Mesenchymal stem cell (in vitro differentiated cells and primary cell): ENCODE measurements at regions not wholly inside any gene's neighbourhood (a gene's known extent, or its start where the extent isn't known, plus 50 kb on each side); places are given as distances from the start of the nearest gene placed in this dataset.

Experiments
- DNase-seq: peaks from one replicate; pipeline ENCODE4 v3.0.0-alpha.2; 2013
- H2AFZ ChIP-seq: one replicate; pipeline ENCODE4 v1.6.1; 2013; ENCODE audit warnings: low read depth, mild to moderate bottlenecking, control low read depth, inconsistent platforms, low read length, moderate library complexity
- H2AK5ac ChIP-seq: 2 replicates; pipeline ENCODE4 v1.6.1; 2013; ENCODE audit warnings: low read length, moderate library complexity, mild to moderate bottlenecking, inconsistent platforms; ENCODE audit not compliant: severe bottlenecking
- H2BK120ac ChIP-seq: one replicate; pipeline ENCODE4 v1.6.1; 2013; ENCODE audit warnings: low read depth, mild to moderate bottlenecking, inconsistent platforms, low read length, moderate library complexity
- H2BK12ac ChIP-seq, 2 experiments: one replicate each; pipeline ENCODE4 v1.6.1; 2013; ENCODE audit warnings: inconsistent platforms in 2 of 2, low read length in 2 of 2, mild to moderate bottlenecking in 2 of 2, moderate library complexity in 2 of 2, control low read depth in 1 of 2
- H2BK15ac ChIP-seq: one replicate; pipeline ENCODE4 v1.6.1; 2013; ENCODE audit warnings: mild to moderate bottlenecking, low read depth, inconsistent platforms; ENCODE audit not compliant: poor library complexity, severe bottlenecking
- H2BK5ac ChIP-seq: 2 replicates; pipeline ENCODE4 v1.6.1; 2013; ENCODE audit warnings: low read depth, mild to moderate bottlenecking, low read length, control low read depth, inconsistent platforms; ENCODE audit not compliant: poor library complexity, severe bottlenecking
- H3K14ac ChIP-seq, 2 experiments: one replicate each; pipeline ENCODE4 v1.6.1; 2013; ENCODE audit warnings: inconsistent platforms in 2 of 2, low read length in 2 of 2, control low read depth in 1 of 2, mild to moderate bottlenecking in 1 of 2, moderate library complexity in 1 of 2
- H3K18ac ChIP-seq, 2 experiments: one replicate each; pipeline ENCODE4 v1.6.1; 2013; ENCODE audit warnings: inconsistent platforms in 2 of 2, low read length in 2 of 2, control low read depth in 1 of 2, low read depth in 1 of 2, mild to moderate bottlenecking in 1 of 2
- H3K23ac ChIP-seq, 2 experiments: one replicate each; pipeline ENCODE4 v1.6.1; 2013; ENCODE audit warnings: inconsistent platforms in 2 of 2, low read length in 2 of 2, mild to moderate bottlenecking in 2 of 2, moderate library complexity in 2 of 2, control low read depth in 1 of 2
- H3K27ac ChIP-seq: 2 replicates; pipeline ENCODE4 v1.5.1; 2013; ENCODE audit warnings: mild to moderate bottlenecking, moderate library complexity, low read length, control low read depth, inconsistent platforms; ENCODE audit not compliant: poor library complexity, severe bottlenecking
- H3K27me3 ChIP-seq, 2 experiments: 2 replicates each; pipeline versions ENCODE4 v1.6.1 to v1.7.0; 2013; ENCODE audit warnings: low read length in 2 of 2, mild to moderate bottlenecking in 2 of 2, moderate library complexity in 2 of 2, control low read depth in 1 of 2, inconsistent platforms in 1 of 2; ENCODE audit not compliant: control insufficient read depth in 1 of 2, insufficient read depth in 1 of 2
- H3K36me3 ChIP-seq, 2 experiments: 2 replicates each; pipeline versions ENCODE4 v1.6.1 to v1.7.0; 2013; ENCODE audit warnings: low read length in 2 of 2, control low read depth in 1 of 2, inconsistent platforms in 1 of 2, low read depth in 1 of 2, mild to moderate bottlenecking in 1 of 2; ENCODE audit not compliant: insufficient read depth in 2 of 2, control insufficient read depth in 1 of 2
- H3K4ac ChIP-seq, 2 experiments: one replicate each; pipeline ENCODE4 v1.6.1; 2013; ENCODE audit warnings: inconsistent platforms in 2 of 2, low read length in 2 of 2, mild to moderate bottlenecking in 2 of 2, moderate library complexity in 2 of 2, control low read depth in 1 of 2, low read depth in 1 of 2
- H3K4me1 ChIP-seq: 2 replicates; pipeline ENCODE4 v1.6.1; 2013; ENCODE audit warnings: low read depth, low read length, control low read depth; ENCODE audit not compliant: control insufficient read depth, insufficient read depth
- H3K4me2 ChIP-seq: 2 replicates; pipeline ENCODE4 v1.6.1; 2013; ENCODE audit warnings: low read length, mild to moderate bottlenecking, inconsistent platforms; ENCODE audit not compliant: poor library complexity, severe bottlenecking
- H3K4me3 ChIP-seq, 2 experiments: 2 replicates each; pipeline versions ENCODE4 v1.5.1 to v1.7.0; 2013; ENCODE audit warnings: low read length in 2 of 2, mild to moderate bottlenecking in 2 of 2, control low read depth in 1 of 2, low read depth in 1 of 2; ENCODE audit not compliant: insufficient read depth in 1 of 2
- H3K79me1 ChIP-seq: replicated peaks from 2 replicates; pipeline ENCODE4 v1.6.1; 2013; ENCODE audit warnings: mild to moderate bottlenecking, control low read depth, low read length, inconsistent platforms; ENCODE audit not compliant: poor library complexity, severe bottlenecking
- H3K9ac ChIP-seq: 2 replicates; pipeline ENCODE4 v1.7.0; 2013; ENCODE audit warnings: mild to moderate bottlenecking, low read length, moderate library complexity
- H3K9me3 ChIP-seq: 2 replicates; pipeline ENCODE4 v1.7.0; 2013; ENCODE audit warnings: mild to moderate bottlenecking, low read length; ENCODE audit not compliant: control insufficient read depth
- H4K8ac ChIP-seq: one replicate; pipeline ENCODE4 v1.6.1; 2013; ENCODE audit warnings: inconsistent platforms, mild to moderate bottlenecking, low read length, moderate library complexity
- H4K91ac ChIP-seq: one replicate; pipeline ENCODE4 v1.6.1; 2013; ENCODE audit warnings: mild to moderate bottlenecking, low read length, inconsistent platforms
- WGBS: methylation state at CpG from one replicate; pipeline ENCODE4 v1.1.7; 2013; ENCODE audit warnings: mixed read lengths; 5-methylcytosine and 5-hydroxymethylcytosine counted together

DNA sequence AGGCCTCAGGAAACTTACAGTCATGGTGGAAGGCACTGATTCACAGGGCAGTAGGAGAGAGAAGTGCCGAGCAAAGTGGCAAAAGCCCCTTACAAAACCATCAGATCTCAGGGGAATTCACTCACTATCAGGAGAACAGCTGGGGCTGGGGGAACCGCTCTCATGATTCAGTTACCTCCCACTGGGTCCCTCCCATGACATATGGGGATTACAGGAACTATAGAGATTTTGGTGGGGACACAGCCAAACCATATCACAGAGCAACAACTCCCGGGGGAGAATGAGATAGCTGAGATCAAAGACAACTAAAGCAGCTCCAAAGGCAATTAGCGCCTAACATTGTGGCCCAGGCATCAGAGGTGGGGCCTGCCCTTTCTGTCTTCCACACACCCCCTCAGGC is 85.4 kb upstream of the VOPP1 start:
- H2BK120ac ChIP-seq = no peak overlapping the region
- WGBS = 41% methylated on average over 3 of the region's 4 CpGs
- no peak overlapping the region for H3K27ac ChIP-seq
- H3K14ac ChIP-seq = no peak overlapping the region
- no peak overlapping the region for H4K91ac ChIP-seq
- no peak overlapping the region for H2BK12ac ChIP-seq
- no peak for DNase-seq
- no peak overlapping the region for H3K4ac ChIP-seq
- H3K4me1 ChIP-seq = no peaks in the 10 kb centered on the region
- no peak overlapping the region for H3K4me2 ChIP-seq
- H2BK5ac ChIP-seq = no peak overlapping the region
- no peak overlapping the region for H2AK5ac ChIP-seq
- H3K79me1 ChIP-seq = no peaks in the 10 kb centered on the region
- no peak overlapping the region for H4K8ac ChIP-seq
- no peak overlapping the region for H3K23ac ChIP-seq
- H3K4me3 ChIP-seq = no peak overlapping the region
- H2BK15ac ChIP-seq = no peak overlapping the region
- H2AFZ ChIP-seq = no peak overlapping the region
- no peak overlapping the region for H3K9ac ChIP-seq
- no peaks in the 10 kb centered on the region for H3K9me3 ChIP-seq
- no peaks in the 10 kb centered on the region for H3K36me3 ChIP-seq
- H3K27me3 ChIP-seq = no peaks in the 10 kb centered on the region
- no peak overlapping the region for H3K18ac ChIP-seq

DNA sequence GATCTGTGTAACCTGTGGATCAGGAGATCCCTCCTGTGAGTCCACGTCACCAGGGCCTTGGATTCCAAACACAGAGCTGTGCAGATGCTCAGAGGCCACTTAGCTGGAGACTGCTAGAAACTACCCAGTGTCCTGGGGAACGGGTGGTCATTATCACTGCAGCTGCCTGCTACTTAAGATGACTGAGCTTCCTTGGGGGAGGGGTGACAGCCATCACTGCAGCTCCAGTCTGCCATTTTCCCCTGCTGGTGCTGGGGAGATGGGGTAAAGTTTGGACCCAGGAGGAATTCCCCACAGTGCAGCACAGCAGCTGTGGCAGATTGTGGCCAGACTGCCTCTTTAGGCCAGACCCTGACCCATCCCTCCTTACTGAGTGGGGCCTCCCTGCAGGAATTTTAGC is 78.8 kb upstream of the VOPP1 start:
- no peak overlapping the region for H2AK5ac ChIP-seq
- no peak overlapping the region for H2BK5ac ChIP-seq
- peaks cover 3 to 14% of the 10 kb centered on the region in 2 experiments for H3K27me3 ChIP-seq
- no peak overlapping the region for H2BK120ac ChIP-seq
- H3K14ac ChIP-seq = no peak overlapping the region
- 48% methylated on average over 2 of the region's 2 CpGs for WGBS
- no peak overlapping the region for H3K18ac ChIP-seq
- no peak overlapping the region for H4K91ac ChIP-seq
- H3K79me1 ChIP-seq = no peaks in the 10 kb centered on the region
- H2BK15ac ChIP-seq = no peak overlapping the region
- H2AFZ ChIP-seq = no peak overlapping the region
- H3K9ac ChIP-seq = no peak overlapping the region
- no peak overlapping the region for H3K4ac ChIP-seq
- H3K27ac ChIP-seq = no peak overlapping the region
- no peak overlapping the region for H3K23ac ChIP-seq
- H3K4me1 ChIP-seq = no peaks in the 10 kb centered on the region
- no peak for DNase-seq
- H4K8ac ChIP-seq = no peak overlapping the region
- no peak overlapping the region for H2BK12ac ChIP-seq
- H3K4me2 ChIP-seq = no peak overlapping the region
- H3K9me3 ChIP-seq = no peaks in the 10 kb centered on the region
- H3K4me3 ChIP-seq = no peak overlapping the region
- H3K36me3 ChIP-seq = no peaks in the 10 kb centered on the region

DNA sequence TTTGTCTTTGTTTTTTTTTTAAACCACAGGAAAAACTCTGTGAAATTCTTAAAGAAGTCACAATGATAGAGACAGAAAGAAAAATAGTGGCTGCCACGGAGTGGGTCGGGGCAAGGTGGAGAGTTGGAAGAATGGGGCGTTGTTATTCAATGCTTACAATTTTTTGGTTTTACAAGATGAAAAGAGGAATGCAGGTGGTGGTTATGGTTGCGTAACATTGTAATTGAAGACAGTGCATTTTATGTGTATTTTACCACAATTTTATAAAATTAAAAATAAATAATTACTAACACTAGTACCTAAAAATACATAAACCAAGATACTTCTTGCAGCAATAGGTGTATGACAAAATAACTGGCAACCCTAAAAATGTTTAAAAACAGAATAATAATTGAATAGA is 76.9 kb upstream of the VOPP1 start:
- Histone ChIP-seq H3K27ac (no peak overlapping the region), H2AFZ (no peak overlapping the region), H3K4me1 (no peaks in the 10 kb centered on the region), H4K8ac (no peak overlapping the region), H2AK5ac (no peak overlapping the region), H3K79me1 (no peaks in the 10 kb centered on the region), H3K4ac (no peak overlapping the region), H2BK12ac (no peak overlapping the region), H3K9me3 (no peaks in the 10 kb centered on the region), H3K27me3 (peaks cover 3 to 23% of the 10 kb centered on the region in 2 experiments), H2BK120ac (no peak overlapping the region), H3K4me3 (no peak overlapping the region), H3K4me2 (no peak overlapping the region), H2BK5ac (no peak overlapping the region), H3K18ac (no peak overlapping the region), H3K9ac (no peak overlapping the region), H3K14ac (no peak overlapping the region), H3K36me3 (no peaks in the 10 kb centered on the region), H4K91ac (no peak overlapping the region), H2BK15ac (no peak overlapping the region), H3K23ac (no peak overlapping the region)
- WGBS = 83% methylated on average over 2 of the region's 4 CpGs
- DNase-seq = no peak

DNA sequence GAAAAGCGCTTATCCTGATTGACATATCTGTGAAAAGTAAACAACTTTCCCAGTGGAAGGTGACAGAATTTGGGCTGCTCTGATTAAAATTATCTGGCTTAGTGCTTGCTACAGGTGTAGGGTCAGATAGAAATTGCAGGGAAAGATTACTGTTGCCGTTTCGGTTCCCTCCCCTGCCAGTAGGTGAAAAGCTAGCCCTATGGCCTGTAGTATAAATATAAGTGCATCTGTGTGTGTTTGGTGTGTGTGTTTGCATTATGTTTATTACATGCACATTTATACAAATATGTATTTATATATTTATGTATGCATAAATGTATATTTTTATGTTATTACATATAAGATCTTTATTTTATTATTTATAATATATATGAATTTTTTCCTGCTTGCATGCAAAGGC is 72.3 kb upstream of the VOPP1 start:
- no peak overlapping the region for H3K4me2 ChIP-seq
- H4K91ac ChIP-seq = no peak overlapping the region
- no peak overlapping the region for H2AK5ac ChIP-seq
- no peak overlapping the region for H3K4ac ChIP-seq
- H3K79me1 ChIP-seq = no peaks in the 10 kb centered on the region
- H3K4me3 ChIP-seq = no peak overlapping the region
- H3K23ac ChIP-seq = no peak overlapping the region
- no peak overlapping the region for H2AFZ ChIP-seq
- no peak overlapping the region for H3K9ac ChIP-seq
- no peak overlapping the region for H2BK15ac ChIP-seq
- no peak overlapping the region for H4K8ac ChIP-seq
- H3K4me1 ChIP-seq = no peaks in the 10 kb centered on the region
- no peak overlapping the region for H2BK120ac ChIP-seq
- H2BK12ac ChIP-seq = no peak overlapping the region
- 78% methylated on average over 3 of the region's 3 CpGs for WGBS
- no peaks in the 10 kb centered on the region for H3K9me3 ChIP-seq
- no peaks in the 10 kb centered on the region for H3K36me3 ChIP-seq
- H3K18ac ChIP-seq = no peak overlapping the region
- no peak overlapping the region for H2BK5ac ChIP-seq
- H3K27me3 ChIP-seq = peaks cover 0 to 20% of the 10 kb centered on the region in 2 experiments
- DNase-seq = no peak
- H3K14ac ChIP-seq = no peak overlapping the region
- no peak overlapping the region for H3K27ac ChIP-seq
